ENCODE measurements at regions not wholly inside any gene's neighbourhood (a gene's known extent, or its start where the extent isn't known, plus 50 kb on each side); places are given as distances from the start of the nearest gene placed in this dataset.

DNA sequence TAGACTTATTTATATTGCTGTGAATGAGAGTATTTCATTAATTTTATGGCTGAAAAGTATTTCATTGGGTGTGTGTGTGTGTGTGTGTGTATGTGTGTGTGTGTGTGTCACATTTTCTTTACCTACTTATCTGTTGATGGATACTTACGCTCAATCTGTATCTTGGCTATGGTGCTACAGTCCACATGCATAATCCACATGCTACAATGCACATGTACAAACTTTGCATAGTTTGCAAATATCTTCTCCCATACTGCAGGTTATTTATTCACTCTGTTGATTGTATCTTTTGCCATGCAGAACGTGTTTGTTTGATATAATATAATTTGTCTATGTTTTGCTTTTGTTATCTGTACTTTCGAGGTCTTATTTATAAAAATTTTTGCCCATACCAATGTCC lies 167.8 kb downstream of the RAB28 start:
- no peak for DNase-seq

DNA sequence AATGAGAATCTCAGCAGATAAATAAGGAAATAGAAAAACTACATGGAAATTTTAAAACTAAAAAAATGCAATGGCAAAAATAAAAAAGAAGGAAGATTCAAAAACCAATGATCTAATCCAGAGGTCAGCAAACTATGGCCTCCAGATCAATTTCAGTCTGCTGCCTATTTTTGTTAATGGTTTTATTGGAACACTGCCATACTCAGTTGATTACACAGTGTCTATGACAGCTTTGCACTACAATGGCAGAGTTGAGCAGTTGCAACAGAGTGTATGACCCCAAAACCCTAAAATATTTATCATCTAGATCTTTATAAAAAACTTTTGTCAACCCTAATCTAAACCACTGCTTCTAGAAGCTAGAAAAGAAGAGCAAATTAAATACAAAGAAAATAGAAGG lies 170.3 kb downstream of the RAB28 start:
- no peak for DNase-seq

DNA sequence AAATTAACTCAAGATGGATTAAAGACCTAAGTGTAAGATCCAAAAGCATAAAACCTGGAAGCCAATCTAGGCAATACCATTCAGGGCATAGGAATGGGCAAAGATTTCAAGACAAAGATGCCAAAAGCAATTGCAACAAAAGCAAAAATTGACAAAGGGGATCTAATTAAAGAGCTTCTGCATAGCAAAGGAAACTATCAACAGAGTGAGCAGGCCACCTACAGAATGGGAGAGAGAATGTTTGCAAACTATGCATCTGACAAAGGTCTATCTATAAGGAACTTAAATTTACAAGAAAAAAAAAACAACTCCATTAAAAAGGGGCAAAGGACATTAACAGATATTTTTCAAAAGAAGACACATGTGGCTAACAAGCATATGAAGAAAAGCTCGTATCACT lies 171.9 kb downstream of the RAB28 start:
- no peak for DNase-seq

DNA sequence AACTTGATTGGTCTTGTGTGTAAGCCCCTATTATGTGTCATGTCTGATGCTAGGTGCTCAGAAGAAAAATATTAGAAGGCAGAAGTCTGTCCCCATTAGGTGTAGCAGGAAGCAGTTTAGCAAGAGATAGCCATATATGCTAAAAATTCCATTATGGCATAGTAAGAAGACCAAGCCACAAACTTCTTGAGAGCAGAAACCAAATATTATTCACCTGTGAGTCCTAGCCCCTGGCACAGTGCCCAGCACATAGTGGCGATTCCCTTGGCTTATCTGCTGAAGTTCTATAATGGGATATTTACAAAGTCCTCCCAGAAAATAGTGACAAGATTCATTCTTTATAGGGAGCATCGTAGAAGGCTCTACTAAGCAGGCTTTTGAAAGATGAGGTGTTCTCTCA lies 174.4 kb downstream of the RAB28 start:
- no peak for DNase-seq

DNA sequence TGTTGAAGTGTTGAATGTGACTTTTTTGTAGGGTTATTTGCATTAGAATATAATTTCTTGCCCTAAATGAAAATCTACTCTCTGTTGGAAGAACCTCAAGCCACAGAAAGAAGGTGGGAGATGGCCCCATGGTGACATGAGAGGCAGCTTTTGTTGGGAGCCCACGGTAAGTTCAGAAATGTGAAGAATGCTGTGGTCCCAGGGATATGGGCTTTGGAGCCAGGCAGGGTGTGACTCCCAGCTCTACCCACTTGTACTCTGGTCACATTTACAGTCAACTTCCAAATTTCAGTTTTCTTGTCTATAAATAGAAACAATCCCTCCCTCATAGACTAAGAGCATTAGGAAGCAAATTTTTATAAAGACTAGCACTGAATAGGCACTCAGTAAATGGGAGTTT lies 177.8 kb downstream of the RAB28 start:
- DNase-seq, result no peak

DNA sequence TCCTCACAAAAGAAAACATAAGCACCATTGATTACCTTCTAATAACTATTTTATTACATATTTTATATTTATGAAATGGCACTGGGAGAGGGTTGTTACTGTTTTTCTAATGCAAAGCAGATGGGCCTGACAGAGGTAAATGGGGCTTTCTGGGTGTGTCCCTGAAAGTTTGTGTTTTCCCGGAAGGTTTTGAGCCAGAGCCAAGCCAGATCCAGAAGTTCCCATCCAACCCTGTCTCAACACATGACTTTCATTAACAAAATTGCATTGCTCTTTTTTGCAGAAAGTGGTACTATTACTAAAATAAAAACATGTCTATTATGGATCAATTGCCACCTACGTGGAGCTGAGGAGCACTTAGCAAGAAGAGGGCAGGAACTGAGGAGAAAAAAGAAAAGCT lies 181.3 kb downstream of the RAB28 start:
- no peak for DNase-seq

DNA sequence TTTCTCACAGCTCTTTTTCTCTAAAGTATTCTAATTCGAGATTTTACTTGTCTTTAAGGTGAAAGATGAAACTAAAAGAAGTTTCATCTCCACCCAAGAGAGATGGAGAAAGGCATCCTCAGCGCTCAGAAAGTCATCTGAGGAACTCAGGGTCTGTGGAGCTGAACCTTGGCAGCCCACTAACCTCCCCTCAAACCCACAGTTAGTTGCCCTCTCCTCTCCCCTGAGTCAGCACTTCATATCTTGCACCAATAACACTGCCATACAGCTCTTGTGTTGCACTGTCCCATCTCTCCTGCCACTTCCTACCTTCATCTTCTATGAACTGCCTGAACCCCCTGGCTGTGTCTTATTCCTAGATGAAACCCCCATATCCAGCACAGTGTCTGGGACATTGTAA lies 184.8 kb downstream of the RAB28 start:
- no peak for DNase-seq

DNA sequence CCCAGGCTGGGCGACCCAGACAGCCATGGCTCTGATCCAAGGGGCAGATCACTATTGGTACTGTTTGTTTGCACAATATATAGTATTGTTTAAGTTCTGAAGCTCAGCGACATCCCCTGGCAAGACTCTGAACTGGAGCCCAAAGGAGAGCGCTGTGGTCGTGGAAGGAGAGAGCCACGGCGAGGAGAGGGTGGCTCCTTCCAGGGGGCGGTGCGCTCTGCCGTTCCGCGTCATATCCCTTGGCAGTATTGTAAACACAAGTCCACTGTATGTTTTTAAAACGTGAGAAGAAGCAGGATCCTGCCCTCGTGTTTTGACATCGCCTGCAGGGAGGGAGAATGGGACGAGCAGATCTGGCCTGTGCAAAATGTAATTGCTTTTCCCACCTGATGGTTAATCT lies 185.5 kb downstream of the RAB28 start:
- no peak for DNase-seq

DNA sequence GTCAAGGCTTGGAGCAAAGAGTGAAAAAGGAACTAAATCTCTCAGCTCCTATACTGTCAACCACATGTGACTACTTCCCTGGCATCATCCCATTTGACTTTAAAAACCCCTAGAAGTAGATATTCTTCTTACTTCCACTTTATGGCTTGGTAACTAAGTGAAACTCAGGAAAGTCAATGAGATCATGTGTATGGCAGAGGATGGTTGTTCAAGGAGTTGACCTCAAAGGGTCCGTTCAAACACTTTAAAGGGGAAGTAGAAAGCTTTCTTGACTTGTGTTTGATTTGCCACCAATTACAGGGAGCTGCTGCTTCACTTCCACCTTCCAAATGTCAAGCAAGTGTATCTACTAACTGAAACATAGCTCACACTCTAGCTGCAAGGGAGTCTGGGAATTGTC lies 187.2 kb downstream of the RAB28 start:
- no peak for DNase-seq

DNA sequence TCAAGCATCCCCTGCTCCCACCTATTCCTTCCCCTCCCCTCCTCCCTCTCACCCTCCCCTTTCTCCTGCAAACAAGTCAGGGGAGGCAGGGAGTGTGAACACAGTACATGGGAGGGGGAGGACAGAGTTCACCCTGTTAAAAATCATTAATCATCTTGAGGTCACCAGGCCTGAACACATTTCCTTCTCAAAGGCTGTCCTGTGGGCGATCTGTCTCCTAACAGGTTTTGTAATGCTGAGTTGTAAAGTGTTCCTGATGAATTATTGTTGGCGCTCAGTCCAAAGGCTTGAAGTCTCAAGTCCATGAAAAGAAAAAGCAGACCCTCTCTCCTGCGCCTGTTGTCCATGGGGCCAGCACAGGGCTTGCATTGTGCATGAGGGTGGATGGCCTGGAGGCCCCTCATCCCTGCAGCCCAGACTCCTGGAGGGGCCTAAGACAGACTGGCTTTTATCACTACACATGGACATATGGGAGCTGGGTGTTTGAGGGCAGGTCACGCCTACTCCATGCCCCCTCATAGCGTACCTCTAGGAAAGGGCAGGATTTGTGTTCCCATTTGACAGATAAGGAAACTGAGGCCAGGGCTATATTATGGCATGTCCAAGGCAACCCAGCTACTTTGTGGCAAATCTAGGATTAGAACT lies 189.1 kb downstream of the RAB28 start:
- DNase-seq, result no peak

DNA sequence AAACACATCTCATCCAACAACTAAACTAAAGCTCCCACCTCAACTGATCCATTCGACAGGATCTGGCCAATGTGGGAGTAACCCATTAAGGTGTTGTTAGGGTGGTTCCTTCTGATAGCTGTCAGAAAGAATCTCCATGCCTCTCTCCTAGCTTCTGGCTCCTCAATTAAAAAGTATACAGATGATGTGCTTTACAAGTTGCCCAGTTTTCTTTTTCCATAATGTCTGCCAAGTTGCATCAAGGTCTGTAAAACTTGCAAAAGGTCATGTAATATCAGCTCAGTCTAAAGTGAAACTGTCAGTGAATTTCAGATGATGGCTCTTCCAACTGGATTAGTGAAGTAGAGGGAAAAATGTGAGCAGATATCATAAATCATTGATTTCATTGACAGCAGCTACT lies 191.8 kb downstream of the RAB28 start:
- no peak for DNase-seq

DNA sequence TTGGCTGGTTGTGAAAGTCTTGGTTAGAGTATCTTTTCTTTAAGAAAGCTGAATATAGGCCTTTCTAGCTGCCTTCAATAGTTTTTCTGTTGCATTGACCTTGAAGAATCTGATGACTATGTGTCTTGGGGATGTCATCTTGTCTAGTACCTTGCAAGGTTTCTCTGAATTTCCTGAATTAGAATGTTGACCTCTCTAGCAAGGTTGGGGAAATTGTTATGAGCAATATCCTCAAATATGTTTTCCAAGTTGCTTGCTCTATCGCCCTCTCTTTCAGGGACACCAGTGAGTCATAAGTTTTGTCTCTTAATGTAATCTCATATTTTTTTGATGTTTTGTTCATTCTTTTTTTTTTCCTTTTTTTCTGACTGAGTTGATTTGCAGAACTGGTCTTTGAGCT lies 194.7 kb downstream of the RAB28 start:
- no peak for DNase-seq

DNA sequence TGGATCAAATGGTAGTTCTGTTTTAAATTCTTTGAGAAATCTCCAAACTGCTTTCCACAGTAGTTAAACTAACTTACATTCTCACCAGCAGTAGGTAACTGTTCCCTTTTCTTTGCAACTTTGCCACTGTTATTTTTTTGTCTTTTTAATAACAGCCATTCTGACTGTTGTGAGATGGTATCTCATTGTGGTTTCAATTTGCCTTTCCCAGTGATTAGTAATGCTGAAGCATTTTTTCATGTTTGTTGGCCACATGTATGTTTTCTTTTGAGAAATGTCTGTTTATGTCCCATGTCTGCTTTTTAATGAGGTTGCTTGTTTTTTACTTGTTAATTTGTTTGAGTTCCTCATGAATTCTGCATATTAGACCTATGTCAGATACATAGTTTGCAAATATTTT lies 198.8 kb downstream of the RAB28 start:
- no peak for DNase-seq

DNA sequence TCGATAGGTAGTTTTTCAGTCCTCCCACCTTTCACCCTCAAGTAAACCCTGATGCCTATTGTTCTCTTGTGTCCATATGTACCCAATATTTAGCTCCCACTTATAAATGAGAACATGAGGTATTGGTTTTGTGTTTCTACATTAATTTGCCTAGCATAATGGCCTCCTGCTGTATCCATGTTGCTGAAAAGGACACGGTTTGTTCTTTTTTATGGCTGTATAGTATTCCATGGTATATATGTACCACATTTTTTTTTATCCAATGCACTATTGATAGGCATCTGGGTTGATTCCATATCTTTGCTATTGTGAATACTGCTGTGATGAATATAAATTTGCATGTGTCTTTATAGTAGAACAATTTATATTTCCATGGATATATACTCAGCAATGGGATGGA lies 199.2 kb downstream of the RAB28 start:
- DNase-seq, result no peak

DNA sequence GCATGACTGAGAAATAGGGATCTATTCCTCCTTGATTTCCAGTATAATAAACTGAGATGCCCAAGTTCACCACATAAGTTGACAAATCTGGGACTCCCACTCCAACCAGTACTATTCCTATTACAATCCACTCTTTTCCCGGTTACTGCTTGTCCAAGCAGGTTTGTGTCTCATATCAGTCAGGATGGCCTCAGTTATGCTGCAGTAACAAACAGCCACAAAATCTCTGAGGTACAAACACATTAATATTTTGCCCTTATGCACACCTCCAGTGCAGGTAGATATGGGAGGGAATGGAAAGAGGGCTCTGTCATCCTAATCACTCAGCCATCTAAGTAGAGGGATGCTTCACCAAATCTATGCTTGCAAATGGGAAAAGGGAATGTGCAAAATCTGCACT lies 207.8 kb downstream of the RAB28 start:
- DNase-seq, result no peak

DNA sequence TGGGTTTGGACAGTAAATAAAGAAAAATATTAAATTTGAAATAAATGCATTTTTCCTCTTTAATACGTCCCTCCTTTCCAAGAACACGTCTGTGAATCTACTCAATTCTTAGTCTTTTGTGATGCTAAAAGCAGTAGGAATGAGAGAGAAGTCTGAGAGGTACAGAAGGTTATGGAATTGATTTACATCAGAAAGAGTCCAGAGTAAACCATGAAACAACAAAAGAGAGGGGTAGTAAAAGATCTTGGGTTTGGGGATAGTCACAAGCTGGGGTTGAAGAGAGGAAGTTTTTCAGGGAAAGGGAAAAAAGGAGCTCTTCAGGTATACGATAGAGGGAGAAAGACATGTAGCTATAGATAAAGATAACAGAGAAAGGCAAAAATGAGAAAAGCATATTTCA lies 215.4 kb downstream of the RAB28 start:
- no peak for DNase-seq

DNA sequence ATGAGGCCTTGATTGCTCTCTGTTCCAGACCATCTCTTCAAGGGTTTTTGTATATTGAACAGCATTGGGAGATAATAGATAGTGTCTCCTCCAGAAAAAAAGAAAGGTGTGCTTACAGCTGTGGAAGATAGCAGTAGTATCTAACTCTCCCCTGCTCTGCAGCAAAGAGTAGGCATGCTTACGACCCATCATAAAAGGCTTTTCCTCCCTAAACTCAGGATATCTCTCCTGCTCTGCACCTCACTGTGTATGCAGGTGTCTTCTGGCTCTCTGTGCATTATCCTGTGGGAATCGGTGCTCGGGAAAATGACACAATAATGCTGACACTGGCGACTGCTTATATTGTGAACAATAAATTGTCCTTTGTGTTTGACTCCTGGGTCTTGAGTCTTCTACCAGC lies 216.0 kb downstream of the RAB28 start:
- DNase-seq, result no peak

DNA sequence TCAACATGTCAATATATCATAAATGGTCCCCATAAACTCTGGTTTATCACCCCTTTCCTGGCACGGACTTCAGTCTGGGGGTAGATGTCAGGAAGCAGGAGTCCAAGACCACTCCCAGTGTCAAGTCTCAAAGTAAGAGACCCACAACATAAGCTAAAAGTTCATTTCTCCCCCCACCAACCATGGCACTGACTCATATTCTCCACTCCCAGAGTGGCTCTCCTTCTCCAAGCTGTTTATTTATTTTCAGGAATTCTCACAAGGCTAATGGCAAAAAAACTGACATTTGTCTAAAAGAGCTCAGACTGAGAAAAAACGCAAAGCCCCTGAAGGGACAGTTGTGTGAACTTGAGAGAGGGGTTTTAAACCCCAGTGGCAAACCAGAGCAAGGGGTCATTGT lies 217.0 kb downstream of the RAB28 start:
- DNase-seq, result no peak

DNA sequence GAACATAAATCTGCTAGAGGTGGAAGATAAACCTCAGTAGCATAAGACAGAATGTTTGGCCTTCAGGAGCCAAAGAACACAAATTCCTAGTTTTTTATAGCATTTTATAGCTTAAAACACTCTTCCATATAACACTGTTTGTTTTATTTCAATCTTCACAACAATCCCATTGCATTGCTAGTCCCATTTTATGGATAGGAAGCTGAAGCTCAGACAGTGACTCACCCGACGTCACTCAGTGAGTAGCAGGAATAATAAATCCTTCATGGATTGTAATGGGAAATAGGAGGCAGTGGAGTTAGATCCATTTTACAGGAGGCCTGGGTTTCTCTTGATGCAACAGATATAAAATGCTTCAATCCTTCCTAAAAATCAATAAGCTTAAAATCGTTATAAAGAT lies 217.5 kb downstream of the RAB28 start:
- DNase-seq, result no peak

DNA sequence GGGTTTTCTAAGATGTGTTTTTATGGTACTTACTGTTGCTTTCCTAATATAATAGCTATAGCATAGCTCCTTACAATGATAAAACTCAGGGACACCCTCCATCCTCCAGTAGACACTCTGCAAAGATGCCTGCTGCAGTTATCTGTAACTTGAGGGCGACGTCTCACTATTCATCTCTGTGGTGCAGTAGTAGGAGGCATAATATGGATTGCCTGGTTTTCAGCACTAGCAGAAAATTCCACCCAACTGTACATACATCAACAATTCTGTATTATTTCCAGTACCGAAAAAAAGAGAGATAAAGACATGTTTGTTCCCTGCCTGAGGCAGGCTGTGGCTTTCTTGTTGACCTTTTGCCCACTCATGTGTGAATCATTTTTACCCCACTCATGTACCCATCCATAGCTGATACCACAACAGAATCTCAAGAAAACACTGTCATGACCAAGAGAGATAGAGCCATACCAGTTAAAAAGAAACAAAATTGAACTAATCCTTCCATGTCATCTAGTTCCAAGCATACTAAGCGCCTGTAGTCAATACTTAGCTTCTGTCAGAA lies 220.1 kb downstream of the RAB28 start:
- no peak for DNase-seq

DNA sequence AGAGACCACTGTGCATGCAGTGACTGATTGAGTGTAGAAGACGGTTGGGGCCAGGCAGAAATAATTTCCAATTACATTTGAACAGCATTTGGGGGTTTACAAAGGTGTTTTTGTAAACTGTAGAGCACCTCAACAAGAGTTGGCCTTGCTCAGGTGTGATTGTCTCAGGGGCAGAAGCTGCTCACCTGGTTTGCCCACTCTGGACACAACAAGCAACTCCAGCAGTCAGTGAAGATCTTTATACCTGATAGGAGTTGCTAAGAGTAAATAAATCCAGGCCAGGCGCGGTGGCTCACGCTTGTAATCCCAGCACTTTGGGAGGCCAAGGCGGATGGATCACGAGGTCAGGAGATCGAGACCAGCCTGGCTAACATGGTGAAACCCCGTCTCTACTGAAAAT lies 221.3 kb downstream of the RAB28 start:
- no peak for DNase-seq

DNA sequence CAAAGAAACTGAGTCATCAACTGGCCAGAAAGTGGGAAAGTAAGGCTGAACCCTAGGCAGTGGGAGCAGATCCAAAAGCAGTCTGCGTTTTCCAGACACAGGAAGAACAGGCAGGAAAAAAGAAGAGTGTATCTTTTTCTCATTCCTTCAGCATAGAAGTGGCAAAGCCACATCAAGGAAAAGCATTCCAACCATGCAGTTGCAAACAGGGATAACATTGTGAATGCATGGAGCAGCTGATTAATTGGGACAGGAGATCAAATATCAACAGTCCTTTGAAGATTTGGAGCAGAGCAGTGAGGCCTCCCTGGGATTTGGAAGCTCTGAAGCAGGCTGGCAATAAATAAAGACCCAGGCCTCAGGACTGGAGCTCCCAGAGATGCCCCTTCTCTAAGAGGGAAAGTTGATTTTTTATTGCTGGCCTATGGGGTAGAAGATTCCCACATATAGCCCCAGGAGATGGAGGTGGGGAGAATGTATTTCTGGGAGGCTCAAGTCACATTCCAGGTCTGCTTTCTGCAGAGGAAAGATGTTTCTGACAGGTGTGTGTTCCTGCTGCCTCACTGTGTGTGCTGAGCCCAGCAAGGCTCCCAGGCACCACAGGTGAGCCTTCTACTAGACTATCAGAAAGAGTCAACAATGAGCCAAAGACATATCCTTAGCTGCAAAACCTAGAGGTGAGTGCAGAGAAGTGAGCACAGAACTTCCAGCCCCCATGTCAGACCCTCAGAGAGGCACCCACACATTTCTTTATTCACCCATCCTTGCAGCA lies 222.5 kb downstream of the RAB28 start:
- no peak for DNase-seq

DNA sequence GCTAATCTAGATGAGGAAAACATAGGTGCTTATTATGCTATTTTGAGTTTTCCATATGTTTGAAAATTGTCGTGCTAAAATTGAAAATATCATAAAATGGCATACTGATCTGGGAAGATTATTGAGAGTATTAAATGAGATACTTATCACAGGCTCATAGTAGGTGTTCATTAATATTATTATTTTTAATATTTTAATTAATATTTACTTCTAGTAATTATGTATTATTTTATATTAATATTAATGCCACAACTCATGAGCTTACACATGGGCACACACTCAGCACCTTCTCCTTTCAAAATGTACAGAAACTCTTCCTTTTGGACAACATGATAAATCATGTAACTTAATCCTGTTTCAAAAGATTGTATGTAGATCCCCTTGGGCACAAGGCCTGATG lies 223.6 kb downstream of the RAB28 start:
- DNase-seq, result no peak

DNA sequence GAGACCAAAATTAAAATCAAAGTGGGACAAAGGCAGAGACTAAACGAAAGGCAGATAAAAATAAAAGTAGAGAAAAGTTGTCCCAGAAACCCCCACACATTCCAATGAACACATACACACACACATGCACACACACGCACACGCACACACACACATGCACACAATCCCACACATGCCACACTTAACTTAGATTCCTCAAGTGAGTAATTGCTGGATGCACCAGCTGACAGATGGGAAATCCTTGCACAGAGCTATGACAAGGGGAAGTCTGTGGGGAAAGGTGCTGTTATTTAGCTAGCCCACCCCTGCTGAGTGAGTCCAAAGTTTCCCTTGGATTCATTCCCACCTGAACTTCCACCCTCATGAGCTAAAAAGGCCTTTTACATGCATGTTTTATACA lies 233.9 kb downstream of the RAB28 start:
- DNase-seq, result no peak
